ENCODE measurements at regions not wholly inside any gene's neighbourhood (a gene's known extent, or its start where the extent isn't known, plus 50 kb on each side); places are given as distances from the start of the nearest gene placed in this dataset.

DNA sequence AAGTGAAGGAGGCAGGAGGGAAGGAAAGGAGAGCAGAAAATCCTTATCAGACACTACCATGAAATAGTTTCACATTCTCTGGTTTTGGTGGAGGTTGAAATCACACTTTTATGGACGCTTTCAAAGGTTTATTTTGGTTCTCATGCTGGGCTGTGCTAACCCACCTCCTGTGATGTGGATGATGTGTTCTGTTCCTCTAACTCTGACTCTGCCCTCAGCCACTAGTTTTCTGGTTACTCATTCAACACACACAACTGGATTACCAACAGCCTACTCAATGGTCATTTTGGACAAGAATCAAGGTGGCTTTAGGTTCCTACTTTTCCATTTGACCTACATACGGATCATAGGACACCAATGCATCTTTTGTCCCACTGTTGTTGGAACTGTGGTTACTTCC, 522.1 kb upstream of the BTBD3 start:
- DNase-seq (ENCODE audit: low read depth) = no peak

DNA sequence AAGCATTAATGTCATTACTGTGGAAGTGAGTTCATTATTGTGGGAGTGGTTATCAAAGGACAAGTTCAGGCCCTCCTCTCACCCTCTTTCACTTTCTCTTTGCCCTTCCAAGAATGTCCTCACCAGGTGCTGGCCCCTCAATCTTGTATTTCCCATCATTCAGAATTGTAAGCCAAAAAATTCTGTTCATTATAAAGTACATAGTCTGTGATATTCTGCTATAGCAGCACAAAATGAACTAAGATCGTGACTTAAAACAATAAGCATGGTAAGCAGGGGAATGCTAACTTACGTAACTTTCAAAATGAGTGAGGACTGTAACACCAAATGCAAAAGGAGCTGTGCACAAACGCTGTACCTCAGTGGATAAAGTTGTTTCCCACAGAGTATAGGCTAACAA, 515.7 kb upstream of the BTBD3 start:
- no peak for DNase-seq (ENCODE audit: low read depth)

DNA sequence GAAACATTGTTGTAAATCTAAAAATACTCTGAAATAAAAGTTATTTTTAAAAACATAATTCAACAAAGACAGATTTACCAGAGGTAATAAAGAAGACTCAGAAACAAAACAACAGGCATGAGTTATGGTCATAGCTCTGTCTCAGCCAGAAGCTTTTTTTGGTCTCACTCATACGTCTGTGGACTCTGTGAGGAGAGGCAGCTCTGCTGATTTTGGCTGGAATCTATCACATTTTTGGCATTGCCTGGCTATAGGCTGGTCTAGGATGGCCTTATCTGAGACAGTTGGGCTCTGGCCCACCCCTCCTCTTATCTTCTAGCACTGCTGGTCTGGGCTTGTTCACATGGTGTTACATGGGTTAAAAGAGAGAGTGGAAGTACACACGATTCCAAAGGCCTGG, 514.0 kb upstream of the BTBD3 start:
- DNase-seq (ENCODE audit: low read depth) = peak; percentile 61

DNA sequence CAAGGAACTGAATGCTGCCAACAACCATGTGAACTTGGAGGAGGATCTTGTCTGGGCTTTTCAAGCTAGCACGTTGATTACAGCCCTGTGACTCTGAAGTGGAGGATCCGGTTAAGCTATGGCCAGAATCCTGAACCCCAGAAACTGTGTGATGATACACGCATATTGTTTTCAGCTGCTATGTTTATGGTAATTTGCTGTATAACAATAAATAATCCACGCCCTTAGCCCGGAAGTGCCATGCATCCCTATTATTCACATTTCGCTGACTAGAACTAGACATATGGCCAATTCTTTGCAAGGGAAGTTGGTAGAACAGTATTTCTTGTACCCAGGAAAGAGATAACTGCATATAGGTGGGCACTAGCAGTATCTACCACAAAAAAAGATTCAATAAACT, 510.8 kb upstream of the BTBD3 start:
- DNase-seq (ENCODE audit: low read depth) = no peak

DNA sequence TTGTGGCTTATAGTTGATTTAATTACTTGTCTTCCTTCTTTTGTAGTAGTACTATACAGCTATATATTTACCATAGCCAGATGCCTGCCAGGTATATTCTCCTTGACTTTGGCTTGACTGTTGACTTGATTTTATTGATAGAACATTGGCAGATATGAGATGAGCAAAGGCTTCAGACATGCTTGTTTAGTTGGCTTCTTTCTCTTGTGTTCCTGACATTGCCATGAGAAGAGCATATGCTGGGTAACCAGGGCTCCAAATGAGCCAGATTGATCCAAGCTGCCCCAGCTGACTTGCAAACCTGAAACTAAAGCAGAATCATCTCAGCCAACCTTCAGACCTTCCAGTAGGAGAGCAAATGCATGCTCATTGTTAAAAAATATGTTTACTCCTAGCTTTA, 508.1 kb upstream of the BTBD3 start:
- no peak for DNase-seq (ENCODE audit: low read depth)

DNA sequence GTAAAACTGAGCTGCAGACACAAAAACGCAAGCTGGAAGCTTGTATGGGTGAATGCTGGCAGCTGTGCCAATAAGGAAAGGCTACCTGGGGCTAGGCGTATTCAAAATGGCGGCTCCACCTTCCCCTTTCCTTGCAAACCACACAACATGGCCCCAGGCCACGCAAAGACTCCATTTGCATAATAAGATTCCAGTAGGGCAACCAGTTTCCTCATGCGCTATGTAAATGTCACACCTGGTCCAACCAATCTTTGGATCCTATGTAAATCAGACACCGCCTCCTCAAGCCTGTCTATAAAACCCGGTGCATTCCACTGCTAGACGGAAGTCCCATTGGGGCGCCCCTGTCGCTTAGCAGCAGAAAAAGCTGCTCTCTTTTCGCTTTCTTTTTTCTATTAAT, 505.9 kb upstream of the BTBD3 start:
- DNase-seq (ENCODE audit: low read depth) = no peak

DNA sequence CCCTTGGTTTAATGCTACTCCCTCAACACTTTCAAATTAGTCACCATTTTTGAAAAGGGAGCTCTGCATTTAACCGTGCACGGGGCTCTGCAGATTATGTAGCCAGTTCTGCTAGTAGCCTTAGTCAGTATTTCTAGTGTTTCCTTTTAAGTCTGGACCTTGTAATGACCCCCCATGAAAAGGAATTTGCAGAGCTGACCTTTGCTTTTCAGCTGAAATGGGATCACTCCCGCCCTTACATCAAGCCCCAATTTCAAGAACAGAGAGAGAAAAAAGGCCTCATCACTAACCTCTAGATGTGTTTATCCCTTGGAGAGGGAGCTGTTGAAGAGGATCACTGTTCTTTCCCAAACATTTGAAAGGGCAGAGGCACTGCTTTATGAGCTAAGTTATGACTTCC, 490.7 kb upstream of the BTBD3 start:
- DNase-seq (ENCODE audit: low read depth) = no peak

DNA sequence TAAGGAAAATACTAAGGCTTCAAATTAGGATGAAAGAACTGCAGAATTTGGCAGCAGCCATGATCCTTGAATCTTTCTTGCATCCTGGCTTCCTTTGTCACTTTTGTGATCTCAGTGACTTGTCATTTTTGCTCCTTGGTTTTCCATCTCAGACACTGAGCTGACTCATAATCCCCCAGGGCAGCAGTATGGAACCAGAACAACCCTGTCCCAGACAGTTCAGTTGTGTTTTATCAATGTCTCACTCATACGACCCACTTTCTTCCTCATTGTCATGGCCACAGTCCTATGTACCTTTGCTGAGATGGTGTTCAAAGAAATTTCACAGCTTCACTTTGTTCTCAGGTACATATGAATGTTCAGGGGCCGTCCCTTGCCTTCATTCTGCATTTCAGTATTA, 488.5 kb upstream of the BTBD3 start:
- DNase-seq (ENCODE audit: low read depth) = no peak

DNA sequence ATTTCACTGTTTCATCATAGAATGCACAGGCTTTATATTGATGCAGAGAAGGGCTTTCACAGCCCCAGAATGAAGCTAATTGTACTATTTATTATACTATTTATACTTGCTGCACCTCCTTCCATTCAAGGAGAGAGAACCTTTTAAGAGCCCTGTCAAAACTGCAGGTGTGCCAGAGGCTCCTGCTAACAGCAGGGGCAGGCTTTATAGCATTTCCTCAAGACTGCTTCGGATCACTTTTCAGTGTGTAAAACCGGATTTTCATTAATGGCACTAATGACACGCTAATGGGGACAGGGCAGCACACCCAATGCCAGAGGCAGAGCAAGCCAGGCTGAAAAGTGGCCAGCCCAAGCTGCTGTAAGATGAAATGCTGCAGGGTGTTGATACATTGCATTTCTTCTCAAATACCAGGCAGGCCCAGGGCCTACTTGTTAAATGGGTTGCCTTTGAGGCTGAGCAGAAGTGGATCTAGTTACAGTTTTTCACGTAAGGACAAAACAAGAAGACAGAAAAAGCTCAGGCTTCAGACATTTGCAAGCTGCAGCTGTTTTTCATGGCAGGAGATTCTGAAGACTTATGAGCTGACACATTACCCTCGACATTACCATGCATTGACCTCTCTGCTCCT, 487.7 kb upstream of the BTBD3 start:
- no peak for DNase-seq (ENCODE audit: low read depth)

DNA sequence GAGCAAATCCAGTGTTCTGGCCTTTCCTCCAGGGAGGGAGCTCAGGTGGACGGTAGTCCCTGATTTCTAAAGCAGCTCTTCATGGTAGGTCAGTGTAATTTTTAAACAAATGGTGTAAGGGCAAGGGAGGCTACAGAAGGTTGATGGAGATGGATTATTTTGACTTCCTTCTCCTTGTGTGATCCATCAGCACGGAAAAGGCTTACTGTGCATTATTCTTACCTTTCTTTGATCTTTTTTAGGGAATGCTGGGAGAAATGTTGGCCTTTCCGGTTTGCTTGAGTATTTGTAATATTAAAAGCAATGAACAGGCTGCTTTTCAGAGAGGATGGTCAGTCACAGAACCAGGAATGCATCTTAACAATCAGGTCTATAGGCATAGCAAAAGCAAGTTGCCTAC, 487.0 kb upstream of the BTBD3 start:
- no peak for DNase-seq (ENCODE audit: low read depth)

DNA sequence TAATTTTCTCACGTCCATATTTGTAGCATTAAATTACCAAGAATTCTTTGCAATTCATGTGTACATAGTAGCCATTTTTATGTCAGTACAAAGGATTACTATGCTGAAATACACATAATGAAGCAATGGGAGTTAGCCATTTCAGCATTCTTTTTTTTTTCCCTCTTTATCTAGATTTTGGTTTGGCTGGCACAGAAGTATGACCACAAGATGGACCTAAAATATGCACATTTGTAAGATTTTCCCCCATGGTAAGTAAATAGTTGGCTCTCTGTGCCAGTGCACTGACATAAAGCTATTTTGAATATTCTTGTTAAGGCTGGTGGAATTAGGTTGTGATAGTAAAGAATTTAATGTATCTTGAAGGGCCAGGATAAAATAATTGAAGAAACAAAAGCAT, 486.1 kb upstream of the BTBD3 start:
- peak; percentile 49 for DNase-seq (ENCODE audit: low read depth)

DNA sequence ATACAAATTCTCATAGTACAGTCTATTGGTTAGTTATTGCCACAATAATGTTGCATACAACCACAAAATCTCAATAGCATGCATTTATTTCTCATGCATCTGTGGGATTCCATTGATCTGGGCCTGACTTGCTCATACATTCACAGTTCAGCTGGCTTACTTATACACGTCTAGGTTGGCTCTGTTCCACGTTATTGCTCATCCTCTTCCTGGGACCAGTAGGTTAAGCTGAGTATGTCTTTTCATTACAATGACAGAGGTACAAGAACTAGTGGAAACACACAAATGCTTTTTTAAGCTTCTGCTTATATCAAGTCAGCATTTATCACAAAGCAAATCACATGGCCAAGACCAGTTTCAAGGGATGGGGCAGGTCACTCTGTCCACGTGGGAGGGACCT, 485.3 kb upstream of the BTBD3 start:
- DNase-seq (ENCODE audit: low read depth) = peak; percentile 11

DNA sequence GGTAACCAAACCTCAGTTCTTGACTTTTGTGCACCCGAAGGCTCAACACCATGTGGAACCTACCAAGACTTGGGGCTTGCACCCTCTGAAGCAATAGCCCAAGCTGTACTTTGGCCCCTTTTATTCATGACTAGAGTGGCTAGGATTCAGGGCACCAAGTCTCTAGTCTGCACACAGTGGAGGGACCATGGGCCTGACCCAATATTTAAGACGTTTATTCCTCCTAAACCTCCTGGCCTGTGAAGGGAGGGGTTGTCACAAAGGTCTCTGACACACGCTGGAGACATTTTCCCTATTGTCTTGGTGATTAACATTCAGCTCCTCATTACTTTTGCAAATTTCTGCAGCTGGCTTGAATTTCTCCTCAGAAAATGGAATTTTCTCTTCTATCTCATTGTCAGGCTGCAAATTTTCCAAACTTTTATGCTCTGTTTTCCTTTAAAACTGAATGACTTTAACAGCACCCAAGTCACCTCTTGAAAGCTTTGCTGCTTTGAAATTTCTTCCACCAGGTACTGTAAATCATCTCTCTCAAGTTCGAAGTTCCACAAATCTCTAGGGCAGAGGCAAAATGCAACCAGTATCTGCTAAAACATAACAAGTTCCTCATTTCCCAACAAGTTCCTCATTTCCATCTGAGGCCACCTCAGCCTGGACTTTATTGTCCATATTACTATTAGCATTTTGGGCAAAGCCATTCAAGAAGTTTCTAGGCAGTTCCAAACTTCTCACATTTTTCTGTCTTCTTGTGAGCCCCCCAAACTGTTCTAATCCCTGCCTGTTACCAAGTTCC, 481.4 kb upstream of the BTBD3 start:
- no peak for DNase-seq (ENCODE audit: low read depth)

DNA sequence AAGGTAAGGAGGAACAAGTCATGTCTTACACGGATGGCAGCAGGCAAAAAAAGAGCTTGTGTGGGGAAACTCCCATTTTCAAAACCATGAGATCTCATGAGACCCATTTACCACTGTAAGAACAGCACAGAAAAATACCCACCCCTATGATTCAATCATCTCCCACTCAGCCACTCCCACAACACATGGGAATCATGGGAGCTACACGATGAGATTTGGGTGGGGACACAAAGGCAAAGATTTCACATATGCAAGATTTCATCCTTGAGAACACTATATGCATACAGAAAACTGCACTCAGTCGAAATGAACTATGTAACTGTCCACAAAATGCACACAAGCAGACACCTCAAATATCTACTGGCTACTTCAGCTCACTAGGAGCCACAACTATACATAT, 480.6 kb upstream of the BTBD3 start:
- no peak for DNase-seq (ENCODE audit: low read depth)

DNA sequence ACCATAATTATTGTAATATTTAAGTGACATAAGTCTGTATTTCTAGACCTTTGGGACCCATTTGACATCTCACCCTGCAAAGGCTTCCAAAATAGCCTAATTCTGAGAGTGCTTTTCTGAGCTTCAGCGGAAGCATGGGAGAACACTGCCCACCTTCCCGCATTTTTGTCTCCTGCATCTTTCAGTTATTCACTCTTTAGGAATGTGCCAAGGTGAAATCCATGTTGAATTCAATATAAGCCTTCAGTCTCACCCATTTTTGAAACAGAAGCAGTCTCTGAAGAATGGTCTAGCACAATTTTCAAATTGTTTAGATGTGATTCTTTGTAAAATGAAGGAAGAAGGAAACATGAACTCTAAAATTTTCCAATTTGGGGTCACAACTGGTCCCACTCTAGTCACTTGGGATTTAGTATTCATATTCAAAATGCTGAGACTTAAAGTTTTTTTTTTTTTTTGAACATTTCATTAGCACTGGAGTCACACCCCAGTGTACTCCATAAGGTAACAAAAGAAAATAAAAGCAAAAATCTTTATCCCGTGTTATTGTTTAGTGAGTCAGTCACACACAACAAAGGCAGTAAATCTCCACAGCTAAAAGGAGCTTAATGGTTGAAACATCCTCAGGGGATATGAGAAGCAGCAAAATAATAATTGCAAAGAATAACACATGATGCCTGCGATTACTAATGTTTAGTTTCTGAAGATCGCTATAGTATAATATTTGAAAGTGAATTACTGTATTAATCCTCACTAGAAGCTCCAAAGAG, 479.9 kb upstream of the BTBD3 start:
- no peak for DNase-seq (ENCODE audit: low read depth)

DNA sequence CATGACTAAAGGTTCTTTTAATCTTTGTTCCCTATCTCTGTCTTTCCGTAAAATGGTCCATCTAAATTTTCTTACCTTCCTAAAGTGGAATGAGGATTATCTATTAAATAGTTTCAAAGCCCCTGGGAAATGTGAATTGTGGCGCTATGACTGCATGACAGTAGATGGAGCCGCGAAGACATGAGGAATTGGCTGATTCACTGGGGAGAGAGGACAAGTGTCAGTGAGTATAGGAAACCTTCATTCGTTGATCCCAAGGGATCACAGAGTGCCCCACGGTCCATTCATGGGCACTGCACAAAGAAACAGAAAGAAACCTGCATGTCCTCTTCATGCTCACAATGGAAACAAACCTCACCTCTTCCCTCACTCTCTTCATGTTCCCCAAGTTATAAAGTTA, 479.3 kb upstream of the BTBD3 start:
- DNase-seq (ENCODE audit: low read depth) = no peak

DNA sequence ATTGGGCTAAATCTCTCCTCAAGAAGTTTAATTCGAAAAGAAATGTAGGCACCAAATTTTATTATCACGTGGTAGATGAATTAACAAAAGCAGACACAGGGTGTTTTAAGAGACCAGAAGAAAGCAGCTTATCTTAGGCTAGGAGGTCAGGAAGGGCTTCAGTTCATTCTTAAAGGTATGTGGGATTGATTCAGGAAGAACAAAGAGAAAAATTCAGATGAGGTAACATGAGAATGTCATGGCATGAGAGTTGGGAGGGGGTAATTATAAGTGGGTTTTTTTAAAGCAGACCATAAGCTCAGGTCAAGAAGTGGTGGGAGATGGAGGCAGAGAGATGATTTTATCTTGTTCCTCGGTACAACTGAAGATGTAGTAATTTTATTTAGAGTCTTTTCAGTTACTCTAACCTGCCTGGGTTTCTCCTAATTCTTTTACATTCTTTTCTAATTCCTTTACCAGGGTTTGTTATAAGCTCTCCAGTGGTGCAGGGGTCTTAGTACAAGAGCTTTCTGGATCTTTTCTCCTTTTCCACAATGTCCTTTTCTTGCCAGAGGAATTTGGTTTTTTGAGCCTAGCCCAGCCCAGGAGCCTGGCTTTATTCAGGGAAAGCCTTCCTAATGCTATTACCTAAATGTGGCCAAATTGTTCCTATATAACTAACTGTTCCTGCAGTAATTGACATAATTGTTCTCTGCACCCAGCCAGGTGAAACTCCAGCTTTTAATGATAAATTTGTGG, 474.1 kb upstream of the BTBD3 start:
- no peak for DNase-seq (ENCODE audit: low read depth)

DNA sequence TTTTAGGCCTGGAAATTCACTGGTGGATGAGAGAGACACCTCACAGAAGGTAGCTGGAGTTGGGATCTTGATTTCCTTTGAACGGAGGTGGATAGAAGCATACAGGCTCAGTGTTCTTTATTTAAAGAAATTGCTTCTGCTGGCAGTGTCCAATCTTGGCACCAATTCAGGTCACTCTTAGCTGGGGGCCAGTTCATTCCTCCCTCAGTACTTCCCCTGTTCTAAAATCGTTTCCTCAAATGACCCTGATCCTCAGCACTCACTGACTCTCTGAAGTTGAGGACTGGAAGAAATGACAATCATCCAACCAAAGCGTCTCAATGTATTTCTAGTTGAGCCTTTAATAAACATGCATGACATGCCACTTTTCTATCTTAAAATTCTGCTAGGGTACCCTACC, 472.5 kb upstream of the BTBD3 start:
- DNase-seq (ENCODE audit: low read depth) = no peak

DNA sequence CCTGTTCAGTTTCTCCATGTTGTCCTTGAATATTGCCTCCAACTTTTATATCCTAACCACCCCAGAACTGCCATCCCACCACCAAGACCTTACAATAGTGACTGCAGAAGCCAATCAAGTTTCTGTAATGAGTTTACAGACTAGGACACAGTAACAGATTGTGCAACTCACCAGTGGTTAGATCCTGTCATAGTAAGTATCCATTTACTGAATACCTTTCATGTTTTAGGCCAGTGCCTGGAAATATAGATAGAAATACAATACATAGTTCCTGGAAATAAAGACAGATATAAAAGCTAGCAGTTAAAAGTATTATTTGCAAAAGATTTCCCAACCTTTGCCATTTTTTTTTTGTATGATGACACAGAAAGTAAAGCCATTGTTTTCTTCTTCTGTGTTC, 471.8 kb upstream of the BTBD3 start:
- DNase-seq (ENCODE audit: low read depth) = no peak

DNA sequence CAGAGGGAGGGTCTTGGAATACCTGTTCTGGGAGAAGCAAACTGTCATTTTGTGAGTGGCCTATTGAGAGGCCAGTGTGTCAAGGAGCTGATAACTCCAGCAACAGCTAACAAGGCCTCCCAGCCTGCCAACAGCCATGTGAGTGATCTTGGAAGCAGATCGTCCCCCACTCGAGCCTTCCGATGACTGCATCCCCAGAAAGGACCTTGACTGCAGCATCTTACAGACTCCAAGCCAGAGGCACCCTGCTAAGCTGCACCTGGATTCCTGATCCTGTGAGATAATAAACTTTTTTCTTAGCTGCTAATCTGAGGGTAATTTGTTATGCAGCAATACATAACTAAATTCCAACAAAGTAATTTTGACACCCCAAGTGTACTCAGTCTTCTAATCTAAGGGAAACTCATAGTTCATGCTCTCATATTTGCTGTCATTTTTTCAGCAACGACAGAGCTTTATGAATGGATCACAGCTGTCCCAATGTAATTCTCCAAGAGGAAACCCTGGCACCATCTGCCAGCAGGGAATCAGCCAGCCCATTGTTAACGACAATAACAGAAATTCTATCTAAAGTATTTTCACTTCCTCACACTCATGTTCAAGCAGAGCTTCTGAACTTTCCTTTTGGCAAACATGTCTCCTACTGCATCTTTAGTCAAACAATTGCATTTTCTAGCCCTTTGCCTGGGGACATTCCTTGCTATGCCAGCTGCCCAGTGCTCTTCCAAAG, 470.2 kb upstream of the BTBD3 start:
- no peak for DNase-seq (ENCODE audit: low read depth)

DNA sequence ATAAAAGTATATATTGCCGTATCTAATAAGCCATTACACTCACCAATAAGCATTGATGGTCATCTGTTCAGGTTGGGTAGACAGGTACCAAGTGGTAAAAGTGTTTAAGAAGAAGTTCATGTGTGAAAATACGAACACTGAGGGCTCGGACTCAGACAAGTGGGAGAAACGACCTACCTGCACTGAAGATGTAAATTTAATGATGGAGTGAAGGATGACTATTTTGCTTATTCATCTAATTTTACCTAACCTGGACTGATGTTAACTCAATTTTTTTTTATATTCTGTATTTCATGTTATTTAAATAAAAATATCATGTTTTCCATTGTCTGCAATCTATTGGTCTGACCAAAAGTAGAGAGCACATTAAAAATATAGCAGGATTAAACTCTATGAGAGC, 469.1 kb upstream of the BTBD3 start:
- DNase-seq (ENCODE audit: low read depth) = no peak

DNA sequence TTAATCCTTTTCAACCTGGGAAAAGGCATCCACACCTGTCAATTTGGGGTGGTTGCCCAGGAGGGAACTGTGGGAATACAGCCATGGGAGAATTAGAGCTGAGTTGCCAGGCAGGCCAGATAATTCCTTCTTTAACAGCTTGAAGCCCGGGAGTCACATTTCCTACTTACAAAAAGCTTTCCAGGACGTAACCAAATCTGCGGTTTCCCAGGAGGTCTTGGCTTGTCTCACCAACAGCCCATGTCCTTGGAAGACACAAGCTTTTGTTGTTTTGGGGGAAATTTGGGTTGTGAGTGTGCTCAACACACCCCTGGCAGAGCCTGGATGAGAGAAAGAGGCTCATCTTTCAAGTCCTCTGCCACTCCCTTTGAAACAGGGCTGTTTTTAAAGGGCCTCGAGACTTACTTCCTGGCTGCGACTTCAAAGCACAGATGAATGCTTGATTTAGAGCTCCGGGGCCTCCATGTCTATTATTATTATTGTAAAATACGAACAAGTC, 465.9 kb upstream of the BTBD3 start:
- no peak for DNase-seq (ENCODE audit: low read depth)
